ENCODE measurements at regions not wholly inside any gene's neighbourhood (a gene's known extent, or its start where the extent isn't known, plus 50 kb on each side); places are given as distances from the start of the nearest gene placed in this dataset.
"Not testable (repeated sequence)": the region's sequence is repeated elsewhere in the genome, so short reads cannot be mapped to it uniquely, and the experiment has no call there.

DNA sequence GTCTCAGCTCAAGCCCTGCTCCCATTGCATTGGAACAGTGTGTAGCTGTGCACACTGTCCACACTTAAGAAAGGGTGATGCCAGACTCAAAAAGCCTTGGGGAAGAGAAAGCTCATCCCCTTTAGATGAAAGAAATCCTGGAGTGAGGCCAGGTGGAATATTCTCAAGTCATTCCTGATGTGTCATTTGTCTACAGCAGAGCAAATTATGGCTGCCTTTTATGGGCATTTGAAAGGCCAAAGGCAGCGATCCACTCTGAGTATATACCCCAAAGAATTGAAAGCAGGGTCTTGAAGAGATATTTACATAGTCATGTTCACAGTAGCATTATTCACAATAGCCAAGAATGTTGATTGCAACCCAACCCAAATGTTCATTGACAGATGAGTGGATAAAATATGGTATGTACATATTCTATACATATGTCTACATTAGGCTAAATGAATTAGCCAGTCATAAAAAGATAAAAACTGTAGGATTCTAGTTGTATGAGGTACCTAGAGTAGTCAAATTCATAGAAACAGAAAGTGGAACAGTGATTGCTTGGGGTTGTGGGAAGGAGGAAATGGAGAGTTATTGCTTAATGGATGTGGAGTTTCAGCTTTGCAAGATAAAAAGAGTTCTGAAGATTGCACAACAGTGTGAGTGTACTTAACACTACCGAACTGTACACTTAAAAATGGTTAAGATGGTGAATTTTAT lies 214.9 kb downstream of the KCNRG start:
- DNase-seq (ENCODE audit: low spot score) = peak; percentile 54

DNA sequence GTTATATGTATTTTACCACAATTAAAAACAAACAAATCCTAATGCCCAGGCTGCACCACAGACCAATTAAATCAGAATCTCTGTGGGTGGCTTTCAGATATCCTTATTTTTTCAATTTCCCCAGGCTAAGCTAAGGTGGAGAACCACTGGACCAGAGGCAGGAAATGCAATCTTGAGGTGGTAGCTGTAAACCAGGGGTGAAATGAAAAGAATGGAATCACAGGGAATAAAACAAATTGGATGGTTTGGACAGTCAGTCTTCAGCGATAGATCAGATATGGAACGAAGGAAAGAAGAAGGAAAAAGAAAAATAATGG lies 215.4 kb downstream of the KCNRG start:
- no peak for DNase-seq (ENCODE audit: low spot score)

DNA sequence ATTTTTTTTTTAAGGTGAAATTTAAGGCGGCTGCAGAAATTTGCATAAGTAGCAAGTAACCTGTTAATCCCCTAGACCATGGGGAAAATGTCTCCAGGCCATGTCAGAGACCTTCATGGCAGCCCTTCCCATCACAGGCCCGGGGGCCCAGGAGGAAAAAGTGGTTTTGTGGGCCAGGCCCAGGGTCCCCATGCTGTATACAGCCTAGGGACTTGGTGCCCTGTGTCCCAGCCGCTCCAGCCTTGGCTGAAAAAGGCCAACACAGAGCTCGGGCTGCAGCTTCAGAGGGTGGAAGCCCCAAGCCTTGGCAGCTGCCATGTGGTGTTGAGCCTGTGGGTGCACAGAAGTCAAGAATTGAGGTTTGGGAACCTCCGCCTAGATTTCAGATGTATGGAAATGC lies 218.3 kb downstream of the KCNRG start:
- DNase-seq (ENCODE audit: low spot score) = not testable (repeated sequence)

DNA sequence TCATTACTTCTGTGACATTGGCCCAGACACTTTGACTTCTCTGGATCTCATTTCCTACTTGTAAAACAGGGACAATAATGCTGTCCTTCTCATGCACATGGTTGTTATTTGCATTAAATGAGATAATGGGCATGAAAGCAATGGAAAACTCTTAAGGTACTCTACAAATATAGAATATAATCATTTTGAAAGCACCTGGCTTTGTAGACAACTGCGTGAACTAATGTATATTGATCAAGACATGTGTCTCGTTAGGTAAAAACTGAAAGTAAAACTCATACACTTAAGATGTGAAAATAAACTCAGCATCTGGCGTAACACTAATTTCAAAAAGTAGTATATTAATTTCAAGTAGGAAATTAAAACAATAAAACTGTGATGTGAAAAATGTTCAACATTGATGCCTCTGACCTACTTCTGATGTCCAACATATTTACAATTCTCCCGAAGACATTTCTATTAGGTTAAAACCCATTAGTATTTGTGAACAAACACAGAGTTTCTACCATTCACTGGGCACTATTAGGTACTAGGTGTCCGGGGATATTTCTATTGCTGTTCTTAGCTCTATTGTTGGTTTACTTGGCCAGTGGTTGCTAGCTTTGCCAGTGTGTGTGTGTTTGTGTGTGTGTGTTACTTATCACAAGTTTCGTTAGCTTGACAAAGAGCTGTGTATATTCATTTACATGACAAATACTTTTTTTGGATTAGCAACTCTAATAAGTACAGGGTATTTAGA lies 220.5 kb downstream of the KCNRG start:
- no peak for DNase-seq (ENCODE audit: low spot score)

DNA sequence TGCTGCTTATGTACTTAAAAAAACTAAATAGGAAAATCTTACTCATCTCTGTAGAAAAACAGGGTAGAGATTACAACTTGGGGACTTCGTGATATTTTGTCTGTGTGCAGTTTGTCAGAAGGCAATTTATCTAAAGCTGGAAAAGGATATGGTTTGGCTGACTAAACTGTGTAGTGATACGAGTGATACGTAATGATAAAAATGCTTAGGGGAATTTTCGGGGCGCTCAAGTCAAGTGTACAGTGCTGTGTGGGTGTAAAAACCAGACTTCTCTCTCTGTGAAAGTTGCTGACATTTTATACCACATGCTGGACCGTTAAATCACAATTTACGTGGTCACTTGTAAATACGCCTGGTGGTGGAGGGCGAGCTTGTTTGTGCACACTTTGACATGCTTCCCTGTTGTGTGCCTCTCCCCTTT lies 221.7 kb downstream of the KCNRG start:
- DNase-seq (ENCODE audit: low spot score) = peak; percentile 89

DNA sequence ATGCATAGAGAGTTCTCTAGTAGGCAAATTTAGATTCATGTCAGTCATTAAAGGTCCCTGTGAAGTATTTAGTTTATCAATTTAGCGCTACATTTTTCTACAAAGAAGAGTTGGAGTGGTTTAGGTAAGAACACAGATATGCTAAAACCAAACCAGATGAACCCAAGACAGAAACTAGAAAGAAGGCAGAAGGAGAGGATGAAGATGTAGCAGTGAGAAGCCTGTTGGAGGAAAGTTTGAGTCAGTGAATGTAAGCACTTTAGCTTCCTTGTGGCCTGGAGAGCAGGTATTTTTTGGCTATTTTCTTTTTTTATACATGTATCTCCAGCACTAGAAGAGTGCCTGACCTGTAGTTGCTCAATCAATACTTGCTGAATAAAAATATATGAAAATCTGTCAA lies 223.7 kb downstream of the KCNRG start:
- no peak for DNase-seq (ENCODE audit: low spot score)

DNA sequence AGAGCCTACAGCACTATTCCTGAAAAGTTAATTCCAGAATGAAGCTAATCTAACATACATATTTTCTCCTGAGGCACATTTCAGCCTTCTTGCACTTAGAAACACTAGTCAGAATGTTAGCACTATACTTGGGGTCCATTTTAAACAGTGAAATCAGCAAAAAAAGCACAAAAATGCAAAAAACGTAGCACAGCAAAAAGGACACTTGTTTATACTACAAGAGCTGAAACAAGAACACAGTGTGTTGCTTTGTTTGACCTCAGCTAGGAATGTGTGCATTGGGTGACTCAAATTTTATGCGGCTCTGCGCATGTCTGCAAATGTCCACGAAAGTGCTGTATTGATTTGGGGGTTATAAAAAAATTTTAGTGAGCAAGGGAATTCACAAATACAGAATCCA lies 226.2 kb downstream of the KCNRG start:
- no peak for DNase-seq (ENCODE audit: low spot score)

DNA sequence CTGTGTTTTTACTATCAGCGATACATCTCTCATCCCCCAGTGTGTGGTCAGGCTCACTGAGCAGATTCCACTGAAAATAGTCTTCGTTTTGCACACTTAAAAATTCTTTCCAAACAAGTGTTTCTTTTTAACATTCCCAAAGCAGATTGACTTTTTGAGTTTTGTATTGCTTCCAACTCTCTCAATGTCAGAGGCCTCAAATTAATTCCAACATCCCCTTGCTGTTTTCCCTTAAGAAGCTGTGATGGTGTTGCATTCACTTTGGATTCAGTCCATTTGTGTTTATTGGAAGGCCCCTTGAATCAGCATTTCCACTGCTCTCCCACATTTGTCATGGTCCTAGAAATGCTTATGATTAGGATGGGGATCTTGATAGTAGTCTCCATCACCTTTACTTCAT lies 228.7 kb downstream of the KCNRG start:
- no peak for DNase-seq (ENCODE audit: low spot score)

DNA sequence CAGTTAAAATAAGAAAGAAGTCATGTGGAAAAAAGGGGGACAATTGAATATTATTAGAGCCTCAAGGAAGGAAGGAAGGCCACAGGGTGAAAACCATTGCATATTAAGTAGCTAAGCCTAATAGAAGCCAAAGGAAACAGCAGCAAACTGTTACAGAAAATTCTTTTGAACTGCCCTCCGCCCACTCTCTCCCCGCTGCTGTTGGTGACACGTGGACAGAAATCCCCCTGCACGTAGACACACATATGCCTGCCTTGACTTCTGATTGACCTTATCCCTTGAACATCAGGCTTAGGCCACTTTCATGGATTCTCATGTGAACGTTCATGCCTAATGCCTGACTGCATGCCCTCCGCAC lies 229.1 kb downstream of the KCNRG start:
- DNase-seq (ENCODE audit: low spot score) = no peak

DNA sequence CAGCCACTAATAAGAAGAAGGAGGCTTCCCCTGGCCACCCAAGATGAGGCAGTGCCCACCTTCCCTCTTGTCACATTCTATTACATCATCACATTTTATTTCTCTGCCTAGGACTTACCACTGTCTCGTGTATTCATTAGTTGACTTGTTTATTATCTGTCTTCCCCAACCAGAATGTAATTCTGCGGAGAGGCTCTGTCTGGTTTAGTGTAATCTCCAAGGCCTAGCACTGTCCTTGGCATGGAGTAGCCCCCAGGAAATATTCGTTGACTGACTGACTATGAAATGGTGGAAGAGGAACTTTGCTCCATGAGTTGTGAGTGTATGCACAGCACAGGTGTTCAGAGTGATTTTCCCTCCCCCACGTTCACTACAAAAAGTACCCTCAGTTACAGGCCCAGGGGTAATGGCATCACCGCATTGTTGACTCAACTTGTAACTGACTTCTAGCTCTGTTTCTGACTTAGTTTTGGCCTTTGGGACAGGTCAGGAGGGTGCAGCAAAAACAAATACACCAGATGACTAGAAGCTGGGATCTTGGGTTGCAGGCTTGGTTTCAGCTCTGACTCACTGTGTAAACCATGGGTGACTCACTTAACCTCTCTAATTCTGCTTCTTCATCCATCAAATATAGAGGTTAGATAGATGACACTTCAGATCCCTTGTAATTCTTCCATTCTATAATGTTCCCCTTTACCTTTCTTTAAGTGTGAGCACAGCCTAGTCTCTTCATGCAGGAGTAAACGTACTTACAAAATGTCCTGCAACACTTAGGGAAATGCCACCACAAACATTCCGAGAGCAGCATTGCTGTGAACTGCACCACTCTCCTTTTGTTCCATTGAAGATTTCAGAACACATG lies 229.7 kb downstream of the KCNRG start:
- DNase-seq (ENCODE audit: low spot score) = peak; percentile 91

DNA sequence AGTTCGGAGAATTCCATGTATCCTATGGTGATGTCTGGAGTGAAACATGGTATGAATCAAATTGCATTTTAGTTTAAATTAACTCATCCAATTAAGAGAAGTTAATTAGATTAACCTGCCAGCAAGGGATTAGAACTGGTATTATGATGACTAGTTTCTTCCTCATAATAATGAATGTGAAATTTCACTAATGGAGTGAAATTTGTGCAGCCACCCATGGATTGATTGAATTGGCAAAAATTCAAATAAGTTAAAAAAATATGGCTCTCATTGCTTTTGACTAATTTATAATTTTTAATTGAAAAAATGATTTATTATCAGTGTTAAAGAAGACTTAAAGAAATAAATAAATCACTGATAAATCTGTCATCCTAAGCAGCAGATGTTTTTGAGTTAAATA lies 232.0 kb downstream of the KCNRG start:
- DNase-seq (ENCODE audit: low spot score) = no peak

DNA sequence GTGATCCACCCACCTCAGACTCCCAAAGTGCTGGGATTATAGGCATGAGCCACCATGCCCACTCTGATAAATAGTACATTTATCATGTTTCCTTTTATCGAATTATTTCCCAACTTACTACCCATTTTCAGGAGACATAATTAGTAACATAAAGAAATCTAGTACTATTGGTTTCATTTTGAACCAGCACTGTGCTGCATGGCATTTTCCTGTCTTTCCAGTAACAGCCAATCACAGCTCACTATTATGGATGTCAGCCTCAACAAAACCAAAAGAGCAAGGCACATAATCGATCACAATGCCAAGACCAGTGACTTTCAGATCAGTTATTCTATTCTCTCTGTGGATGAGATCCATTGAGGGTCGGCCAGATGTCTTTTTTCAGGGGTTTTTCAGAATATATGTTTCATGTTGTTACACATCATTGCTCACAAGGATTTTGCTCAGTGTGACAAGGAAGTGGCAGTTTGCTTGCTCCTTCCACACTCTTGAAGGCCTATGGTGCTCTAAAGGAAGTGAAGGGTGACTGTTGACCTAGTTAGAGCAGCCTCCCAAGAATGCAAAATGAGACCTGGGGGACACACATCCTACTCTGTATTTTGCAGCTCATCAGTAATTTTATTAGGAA lies 233.4 kb downstream of the KCNRG start:
- no peak for DNase-seq (ENCODE audit: low spot score)

DNA sequence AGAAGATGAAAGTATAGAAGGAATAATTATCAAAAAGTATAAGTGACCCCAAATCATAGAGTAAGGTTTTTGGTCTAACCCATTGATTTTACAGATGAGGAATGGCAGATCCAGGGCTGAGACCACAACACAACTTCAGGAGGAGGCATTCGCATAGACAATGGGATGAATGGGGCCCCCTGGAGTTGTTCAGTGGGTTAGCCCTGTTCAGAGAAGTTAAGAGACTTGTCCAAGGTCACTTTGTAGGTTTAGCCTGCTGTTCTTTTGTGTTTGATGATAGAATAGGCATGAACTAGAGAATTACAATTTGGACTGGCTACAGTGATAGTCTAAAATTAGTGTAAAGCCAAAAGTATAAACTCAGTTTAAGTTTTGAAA lies 233.9 kb downstream of the KCNRG start:
- no peak for DNase-seq (ENCODE audit: low spot score)

DNA sequence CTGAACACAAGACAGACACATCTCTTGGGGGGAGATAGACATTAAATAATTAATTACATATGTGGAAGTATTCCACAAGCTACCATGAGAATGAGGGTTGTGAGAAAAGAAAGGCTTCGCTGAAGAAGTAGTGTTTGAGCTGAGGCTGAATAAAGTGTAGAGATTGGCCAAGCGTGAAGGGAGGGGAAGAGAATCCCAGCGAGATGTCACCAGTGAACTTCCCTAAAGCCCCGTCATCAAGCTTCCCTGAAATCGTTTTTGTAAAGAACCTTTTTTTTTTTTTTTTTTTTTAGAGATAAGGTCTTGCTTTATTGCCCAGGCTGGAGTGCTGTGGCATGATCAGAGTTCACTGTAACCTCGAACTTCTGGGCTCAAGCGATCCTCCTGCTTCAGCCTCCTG lies 235.2 kb downstream of the KCNRG start:
- no peak for DNase-seq (ENCODE audit: low spot score)

DNA sequence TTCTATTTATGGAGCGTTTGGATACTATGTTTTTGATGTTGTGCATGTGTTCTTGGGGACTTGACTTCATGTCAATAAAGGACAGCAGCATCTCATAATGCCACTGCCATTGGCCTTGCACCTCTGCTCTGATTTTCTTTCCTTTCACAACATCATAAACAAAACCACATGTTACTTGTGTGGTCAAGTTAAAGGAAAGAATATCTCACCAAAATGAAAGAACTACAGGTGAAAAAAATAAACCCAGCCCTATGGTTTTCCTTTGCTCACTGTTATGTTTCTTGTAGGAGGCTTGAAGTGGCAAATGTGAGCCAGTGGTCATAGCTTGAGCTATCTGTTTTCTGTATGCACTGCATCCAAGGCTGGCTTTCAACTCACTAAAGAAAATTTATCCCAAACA lies 240.4 kb downstream of the KCNRG start:
- peak; percentile 32 for DNase-seq (ENCODE audit: low spot score)

DNA sequence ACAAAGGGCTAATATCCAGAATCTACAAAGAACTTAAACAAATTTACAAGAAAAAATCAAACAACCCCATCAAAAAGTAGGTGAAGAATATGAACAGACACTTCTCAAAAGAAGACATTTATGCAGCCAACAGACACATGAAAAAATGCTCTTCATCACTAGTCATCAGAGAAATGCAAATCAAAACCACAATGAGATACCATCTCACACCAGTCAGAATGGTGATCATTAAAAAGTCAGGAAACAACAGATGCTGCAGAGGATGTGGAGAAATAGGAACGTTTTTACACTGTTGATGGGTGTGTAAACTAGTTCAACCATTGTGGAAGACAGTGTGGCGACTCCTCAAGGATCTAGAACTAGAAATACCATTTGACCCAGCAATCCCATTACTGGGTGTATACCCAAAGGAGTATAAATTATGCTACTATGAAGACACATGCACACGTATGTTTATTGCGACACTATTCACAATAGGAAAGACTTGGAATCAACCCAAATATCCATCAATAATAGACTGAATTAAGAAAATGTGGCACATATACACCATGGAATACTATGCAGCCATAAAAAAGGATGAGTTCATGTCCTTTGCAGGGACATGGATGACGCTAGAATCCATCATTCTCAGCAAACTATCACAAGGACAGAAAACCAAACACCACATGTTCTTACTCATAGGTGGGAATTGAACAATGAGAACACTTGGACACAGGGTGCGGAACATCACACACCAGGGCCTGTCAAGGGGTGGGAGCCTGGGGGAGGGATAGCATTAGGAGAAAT lies 241.5 kb downstream of the KCNRG start:
- not testable (repeated sequence) for DNase-seq (ENCODE audit: low spot score)

DNA sequence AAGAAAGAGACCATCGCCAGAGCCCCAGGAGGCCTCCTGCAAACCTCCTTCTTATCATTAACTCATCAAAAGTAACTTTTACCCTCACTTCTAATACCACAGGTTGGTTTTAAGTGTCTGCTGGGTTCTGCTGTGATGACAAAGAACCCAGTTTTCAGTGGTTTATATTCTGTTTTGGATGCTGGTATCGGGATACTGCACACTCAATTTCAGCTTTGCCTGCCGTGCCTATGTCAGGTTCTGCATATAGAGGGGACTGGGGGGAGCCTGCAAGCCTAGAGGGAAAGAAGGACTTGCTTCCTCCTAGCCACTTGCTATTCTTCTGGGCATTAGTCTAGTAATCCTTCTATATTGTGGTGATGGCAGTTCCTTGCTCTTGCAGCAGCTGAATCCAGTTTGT lies 242.4 kb downstream of the KCNRG start:
- peak; percentile 34 for DNase-seq (ENCODE audit: low spot score)

DNA sequence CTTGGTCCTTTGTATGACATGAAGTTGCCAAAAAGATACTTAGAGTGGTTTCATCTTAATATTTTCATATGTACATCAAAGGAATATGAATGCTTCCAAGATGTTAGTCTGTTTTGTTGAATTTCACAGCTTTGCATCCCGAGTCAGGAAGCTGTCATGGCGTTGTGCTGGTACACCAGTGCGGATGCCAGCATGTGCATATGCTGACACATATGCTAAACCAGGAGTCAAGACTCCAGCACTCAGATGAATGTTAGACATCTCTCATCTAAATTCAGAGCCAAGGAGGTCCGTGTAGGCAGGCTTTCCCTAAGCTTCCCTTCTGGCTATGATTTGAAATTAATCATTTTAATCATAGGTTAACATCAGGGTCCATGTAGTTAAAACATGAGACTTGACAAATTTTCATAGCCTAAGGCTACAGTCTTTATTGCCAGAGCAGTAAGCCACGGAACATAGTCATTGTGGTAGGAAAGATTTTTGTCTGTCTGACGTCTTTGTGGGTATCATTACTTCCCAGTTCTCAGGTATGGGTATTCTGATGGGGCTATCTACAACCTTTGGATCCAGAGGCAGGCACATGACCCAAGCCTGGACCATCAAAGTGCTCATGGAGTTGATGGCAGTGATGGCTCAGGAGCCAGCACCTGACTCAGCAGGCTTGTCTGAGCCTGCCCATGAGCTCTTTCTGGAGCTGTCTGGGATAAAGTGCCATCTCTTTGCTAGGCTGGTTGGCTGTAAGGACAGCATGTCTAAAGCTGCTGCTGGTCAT lies 246.1 kb downstream of the KCNRG start:
- DNase-seq (ENCODE audit: low spot score) = no peak

DNA sequence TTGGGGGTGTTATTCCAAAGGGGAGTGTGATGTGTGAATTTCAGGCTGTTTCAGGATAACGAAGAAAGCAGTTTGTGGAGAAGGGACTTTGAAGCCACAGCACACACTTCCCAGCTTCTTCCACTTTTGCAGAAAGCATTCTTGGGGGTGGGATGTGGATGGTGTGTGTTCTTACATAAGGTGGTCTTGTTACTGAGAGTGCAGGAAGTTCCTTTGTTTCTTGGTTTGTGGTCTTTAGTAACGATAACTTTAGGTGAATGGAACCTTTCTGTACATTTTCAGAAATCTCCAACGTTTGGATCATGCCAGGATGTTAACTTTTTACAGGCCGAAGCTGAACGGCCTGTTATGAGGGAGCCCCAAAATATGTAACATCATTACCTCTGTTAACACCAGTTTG lies 251.8 kb downstream of the KCNRG start:
- no peak for DNase-seq (ENCODE audit: low spot score)

DNA sequence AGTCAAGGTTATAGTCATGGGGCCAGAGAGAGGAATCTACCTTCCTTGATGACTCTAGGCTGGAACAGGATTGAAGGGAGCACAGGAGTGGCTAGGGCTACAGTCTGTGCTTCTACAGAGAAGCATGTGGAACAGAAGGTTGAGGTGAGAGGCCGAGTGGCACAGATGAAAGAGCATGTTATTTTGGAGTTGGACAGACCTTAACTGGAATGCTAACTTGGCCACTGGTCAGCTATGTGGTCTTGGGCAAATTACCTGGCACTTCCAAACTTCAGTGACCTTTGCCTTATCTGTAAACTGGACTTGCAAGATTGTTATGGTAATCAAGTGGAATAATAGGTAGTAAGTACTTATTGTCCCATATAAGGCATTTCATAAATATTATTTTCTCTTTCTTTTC lies 252.7 kb downstream of the KCNRG start:
- DNase-seq (ENCODE audit: low spot score) = no peak

DNA sequence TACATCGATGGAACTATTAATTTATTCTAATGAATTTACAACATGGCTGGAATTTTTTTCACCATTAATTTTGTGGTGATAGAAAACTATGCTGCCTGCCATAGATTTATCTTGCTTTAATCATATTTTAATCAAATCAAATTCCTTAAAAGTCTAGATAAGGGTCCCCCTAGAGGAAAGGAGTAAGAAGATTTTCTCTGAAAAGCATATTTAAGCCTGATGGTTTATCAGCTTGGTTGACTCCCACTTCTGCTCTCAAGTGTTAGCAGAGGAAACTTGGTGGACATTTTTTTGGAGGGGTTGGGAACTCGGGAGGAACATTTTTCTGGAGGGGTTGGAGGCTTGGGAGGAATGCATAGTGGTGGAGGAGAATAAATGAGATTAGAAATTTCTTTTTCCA lies 253.3 kb downstream of the KCNRG start:
- no peak for DNase-seq (ENCODE audit: low spot score)
